ENCODE measurements at regions not wholly inside any gene's neighbourhood (a gene's known extent, or its start where the extent isn't known, plus 50 kb on each side); places are given as distances from the start of the nearest gene placed in this dataset.

GRCh38 chr4:123575291-123575690, 178.7 kb downstream of the SPRY1 start:
- no peak for DNase-seq

- no peak for DNase-seq
These were observed 180.8 kb downstream of the SPRY1 start for GRCh38 chr4:123577225-123577906.

GRCh38 chr4:123578276-123579029, 181.9 kb downstream of the SPRY1 start:
- no peak for DNase-seq

GRCh38 chr4:123579961-123580360, 183.4 kb downstream of the SPRY1 start:
- no peak for DNase-seq

- no peak for DNase-seq
These were observed 184.5 kb downstream of the SPRY1 start for GRCh38 chr4:123580981-123581664.

GRCh38 chr4:123581802-123582201, 185.2 kb downstream of the SPRY1 start:
- no peak for DNase-seq

- no peak for DNase-seq
These were observed 186.4 kb downstream of the SPRY1 start for GRCh38 chr4:123583043-123583442.

- no peak for DNase-seq
These were observed 188.5 kb downstream of the SPRY1 start for GRCh38 chr4:123585111-123585510.

- no peak for DNase-seq
These were observed 191.4 kb downstream of the SPRY1 start for GRCh38 chr4:123587983-123588494.

- DNase-seq = no peak
These were observed 192.1 kb downstream of the SPRY1 start for GRCh38 chr4:123588631-123589241.

GRCh38 chr4:123589301-123589700, 192.7 kb downstream of the SPRY1 start:
- no peak for DNase-seq

GRCh38 chr4:123591875-123592274, 195.3 kb downstream of the SPRY1 start:
- DNase-seq = no peak

GRCh38 chr4:123593655-123594054, 197.1 kb downstream of the SPRY1 start:
- no peak for DNase-seq

- DNase-seq = no peak
These were observed 200.2 kb downstream of the SPRY1 start for GRCh38 chr4:123596805-123597204.

GRCh38 chr4:123597586-123597985, 201.0 kb downstream of the SPRY1 start:
- no peak for DNase-seq

GRCh38 chr4:123598331-123598730, 201.7 kb downstream of the SPRY1 start:
- DNase-seq = no peak

- no peak for DNase-seq
These were observed 202.7 kb downstream of the SPRY1 start for GRCh38 chr4:123599061-123599919.

GRCh38 chr4:123599920-123600810, 203.6 kb downstream of the SPRY1 start:
- DNase-seq = peak; percentile 22

- no peak for DNase-seq
These were observed 204.7 kb downstream of the SPRY1 start for GRCh38 chr4:123600987-123601904.

GRCh38 chr4:123602007-123602406, 205.4 kb downstream of the SPRY1 start:
- DNase-seq = no peak

Measured in stimulated activated CD4-positive, alpha-beta T cell treated with anti-CD3 and anti-CD28 coated beads, Interleukin-15, amount 100 ng/mL, for 24 hours (primary cell).